ENCODE measurements at regions not wholly inside any gene's neighbourhood (a gene's known extent, or its start where the extent isn't known, plus 50 kb on each side); places are given as distances from the start of the nearest gene placed in this dataset.

DNA sequence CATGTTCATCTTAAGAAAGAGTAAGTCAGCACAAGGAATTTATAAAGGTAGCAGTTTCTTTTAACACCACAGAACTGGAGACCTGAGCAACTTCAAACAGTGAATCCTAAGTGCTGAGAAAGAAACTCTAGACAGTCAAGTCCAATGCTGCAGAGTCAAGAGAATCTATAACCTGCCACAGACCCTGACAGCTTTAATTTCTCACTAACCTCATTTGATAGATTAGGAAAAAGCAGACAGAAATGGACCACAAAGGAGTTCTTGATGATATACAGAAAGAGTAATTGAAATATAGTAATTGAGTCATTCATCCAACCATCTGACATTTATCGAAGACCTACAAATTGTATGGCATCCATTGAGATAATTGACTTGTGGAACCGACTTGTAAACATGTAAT lies 847.0 kb downstream of the SORCS1 start:
- Histone ChIP-seq H2AFZ (ENCODE audit: low read depth, low read length, severe bottlenecking) (no peak overlapping the region), H3K4me3 (ENCODE audit: insufficient read depth, low read length, poor library complexity, severe bottlenecking) (no peak overlapping the region), H4K20me1 (ENCODE audit: low read depth, low read length) (no peaks in the 10 kb centered on the region), H3K4me2 (ENCODE audit: low read depth, low read length, poor library complexity, severe bottlenecking) (no peak overlapping the region), H3F3A (ENCODE audit: insufficient read depth) (no peaks in the 10 kb centered on the region), H3K9me2 (replicated peaks; ENCODE audit: insufficient read depth, low read length) (no peaks in the 10 kb centered on the region), H3K9me3 (ENCODE audit: insufficient read depth, low read length) (no peaks in the 10 kb centered on the region), H3K27ac (ENCODE audit: low read depth, low read length) (no peak overlapping the region), H3K36me3 (ENCODE audit: low read length) (no peaks in the 10 kb centered on the region), H3K79me2 (ENCODE audit: insufficient read depth, low read length) (no peaks in the 10 kb centered on the region), H3K9ac (ENCODE audit: low read length) (no peak overlapping the region), H3K27me3 (ENCODE audit: low read length) (no peaks in the 10 kb centered on the region)
- no peak for TF ChIP-seq EZH2phosphoT487 (conservative IDR thresholded peaks at IDR 0.05; ENCODE audit: low read length)
- TF ChIP-seq, protein P1, sequence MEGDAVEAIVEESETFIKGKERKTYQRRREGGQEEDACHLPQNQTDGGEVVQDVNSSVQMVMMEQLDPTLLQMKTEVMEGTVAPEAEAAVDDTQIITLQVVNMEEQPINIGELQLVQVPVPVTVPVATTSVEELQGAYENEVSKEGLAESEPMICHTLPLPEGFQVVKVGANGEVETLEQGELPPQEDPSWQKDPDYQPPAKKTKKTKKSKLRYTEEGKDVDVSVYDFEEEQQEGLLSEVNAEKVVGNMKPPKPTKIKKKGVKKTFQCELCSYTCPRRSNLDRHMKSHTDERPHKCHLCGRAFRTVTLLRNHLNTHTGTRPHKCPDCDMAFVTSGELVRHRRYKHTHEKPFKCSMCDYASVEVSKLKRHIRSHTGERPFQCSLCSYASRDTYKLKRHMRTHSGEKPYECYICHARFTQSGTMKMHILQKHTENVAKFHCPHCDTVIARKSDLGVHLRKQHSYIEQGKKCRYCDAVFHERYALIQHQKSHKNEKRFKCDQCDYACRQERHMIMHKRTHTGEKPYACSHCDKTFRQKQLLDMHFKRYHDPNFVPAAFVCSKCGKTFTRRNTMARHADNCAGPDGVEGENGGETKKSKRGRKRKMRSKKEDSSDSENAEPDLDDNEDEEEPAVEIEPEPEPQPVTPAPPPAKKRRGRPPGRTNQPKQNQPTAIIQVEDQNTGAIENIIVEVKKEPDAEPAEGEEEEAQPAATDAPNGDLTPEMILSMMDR (IDR thresholded peaks at IDR 0.05; ENCODE audit: insufficient read depth, low read length, poor library complexity, severe bottlenecking), result no peak

DNA sequence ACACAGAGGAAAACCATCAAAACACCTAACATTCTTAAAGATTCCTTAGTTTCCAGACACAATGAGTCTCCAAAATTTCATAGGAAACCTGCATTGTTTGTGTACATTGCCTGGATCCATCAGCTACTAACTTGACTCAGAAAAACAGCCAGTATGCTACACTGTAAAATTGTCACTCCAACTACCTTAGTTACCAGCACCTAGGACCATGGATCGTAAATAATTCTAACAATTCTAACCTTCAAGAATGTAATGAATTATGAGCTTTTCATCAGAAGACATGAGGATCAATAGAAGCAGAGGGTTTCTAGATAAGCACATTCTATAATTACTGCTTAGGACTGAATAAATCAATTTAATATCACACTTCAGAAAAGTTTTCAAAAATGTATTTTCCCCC lies 851.5 kb downstream of the SORCS1 start:
- H3K9me3 ChIP-seq (ENCODE audit: insufficient read depth, low read length), result no peaks in the 10 kb centered on the region
- no peak overlapping the region for H2AFZ ChIP-seq (ENCODE audit: low read depth, low read length, severe bottlenecking)
- no peak overlapping the region for H3K4me2 ChIP-seq (ENCODE audit: low read depth, low read length, poor library complexity, severe bottlenecking)
- no peaks in the 10 kb centered on the region for H3K9me2 ChIP-seq (replicated peaks; ENCODE audit: insufficient read depth, low read length)
- no peaks in the 10 kb centered on the region for H3K27me3 ChIP-seq (ENCODE audit: low read length)
- no peak overlapping the region for H3K9ac ChIP-seq (ENCODE audit: low read length)
- no peaks in the 10 kb centered on the region for H3K36me3 ChIP-seq (ENCODE audit: low read length)
- no peak overlapping the region for H3K4me3 ChIP-seq (ENCODE audit: insufficient read depth, low read length, poor library complexity, severe bottlenecking)
- no peaks in the 10 kb centered on the region for H3F3A ChIP-seq (ENCODE audit: insufficient read depth)
- TF ChIP-seq, protein P1 (IDR thresholded peaks at IDR 0.05; ENCODE audit: insufficient read depth, low read length, poor library complexity, severe bottlenecking), result no peak
- no peak for TF ChIP-seq EZH2phosphoT487 (conservative IDR thresholded peaks at IDR 0.05; ENCODE audit: low read length)
- no peaks in the 10 kb centered on the region for H4K20me1 ChIP-seq (ENCODE audit: low read depth, low read length)
- H3K27ac ChIP-seq (ENCODE audit: low read depth, low read length), result no peak overlapping the region
- no peaks in the 10 kb centered on the region for H3K79me2 ChIP-seq (ENCODE audit: insufficient read depth, low read length)

DNA sequence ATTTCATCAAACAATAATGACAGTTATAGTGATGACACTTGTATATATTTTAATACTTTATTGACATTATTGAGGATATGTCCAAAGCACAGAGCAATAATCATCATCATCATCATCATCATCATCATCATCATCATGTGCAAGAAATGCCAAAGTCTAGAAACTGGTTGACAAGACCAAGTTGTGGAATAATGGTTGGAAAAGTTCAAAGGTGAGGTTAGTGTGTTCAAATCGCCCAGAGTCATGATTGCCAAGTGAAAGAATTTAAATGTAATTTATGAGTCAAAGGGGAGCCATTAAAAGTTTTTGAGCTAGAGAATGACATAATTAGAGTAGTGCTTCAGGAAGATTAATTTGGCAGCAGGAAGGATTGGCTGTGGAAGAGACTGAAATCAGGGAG lies 852.4 kb downstream of the SORCS1 start:
- H2AFZ ChIP-seq (ENCODE audit: low read depth, low read length, severe bottlenecking), result no peak overlapping the region
- H4K20me1 ChIP-seq (ENCODE audit: low read depth, low read length), result no peaks in the 10 kb centered on the region
- no peaks in the 10 kb centered on the region for H3K9me2 ChIP-seq (replicated peaks; ENCODE audit: insufficient read depth, low read length)
- no peaks in the 10 kb centered on the region for H3K9me3 ChIP-seq (ENCODE audit: insufficient read depth, low read length)
- no peak overlapping the region for H3K4me2 ChIP-seq (ENCODE audit: low read depth, low read length, poor library complexity, severe bottlenecking)
- no peaks in the 10 kb centered on the region for H3K79me2 ChIP-seq (ENCODE audit: insufficient read depth, low read length)
- H3K27me3 ChIP-seq (ENCODE audit: low read length), result no peaks in the 10 kb centered on the region
- H3K36me3 ChIP-seq (ENCODE audit: low read length), result no peaks in the 10 kb centered on the region
- H3F3A ChIP-seq (ENCODE audit: insufficient read depth), result no peaks in the 10 kb centered on the region
- H3K9ac ChIP-seq (ENCODE audit: low read length), result no peak overlapping the region
- no peak overlapping the region for H3K4me3 ChIP-seq (ENCODE audit: insufficient read depth, low read length, poor library complexity, severe bottlenecking)
- no peak for TF ChIP-seq EZH2phosphoT487 (conservative IDR thresholded peaks at IDR 0.05; ENCODE audit: low read length)
- TF ChIP-seq, protein P1 (IDR thresholded peaks at IDR 0.05; ENCODE audit: insufficient read depth, low read length, poor library complexity, severe bottlenecking), result no peak
- H3K27ac ChIP-seq (ENCODE audit: low read depth, low read length), result no peak overlapping the region
